Ramos (cell line): ENCODE measurements at regions not wholly inside any gene's neighbourhood (a gene's known extent, or its start where the extent isn't known, plus 50 kb on each side); places are given as distances from the start of the nearest gene placed in this dataset.

ENCODE experiments used
- in situ Hi-C: fragments of 300-500 bp; cut with MboI; formaldehyde crosslinking; loops from one replicate; pipeline ENCODE4 v1.14.3; 2022; ENCODE audit warnings: low sequenced_read_pairs; ENCODE audit not compliant: unreplicated experiment

- in situ Hi-C loops: no loop called here
These were observed 84.7 kb upstream of the ADGRF1 start for GRCh38 chr6:47126647-47127391.

DNA sequence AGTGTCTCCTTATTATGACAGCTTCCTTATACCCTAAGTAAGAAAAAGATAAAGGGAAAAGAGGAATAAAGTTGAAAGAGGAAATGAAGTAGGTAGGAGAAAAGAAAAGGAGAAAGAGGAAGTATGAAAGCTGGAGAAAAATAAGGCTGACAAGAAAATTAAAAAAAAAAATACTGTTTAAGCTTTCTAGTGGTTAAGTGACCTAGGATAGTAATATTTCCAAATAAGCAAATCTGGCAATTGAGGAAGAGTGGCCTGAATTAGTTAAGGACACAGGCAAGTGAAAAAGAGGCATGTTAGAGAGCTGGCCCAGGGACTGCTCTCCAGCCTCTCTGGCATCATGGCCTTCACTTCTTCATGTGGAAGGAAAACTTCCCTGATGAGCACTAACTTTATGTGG, 76.5 kb upstream of the ADGRF1 start:
- in situ Hi-C loops: no loop called here

GRCh38 chr6:47117314-47117713, 75.2 kb upstream of the ADGRF1 start:
- in situ Hi-C loops: no loop called here

DNA sequence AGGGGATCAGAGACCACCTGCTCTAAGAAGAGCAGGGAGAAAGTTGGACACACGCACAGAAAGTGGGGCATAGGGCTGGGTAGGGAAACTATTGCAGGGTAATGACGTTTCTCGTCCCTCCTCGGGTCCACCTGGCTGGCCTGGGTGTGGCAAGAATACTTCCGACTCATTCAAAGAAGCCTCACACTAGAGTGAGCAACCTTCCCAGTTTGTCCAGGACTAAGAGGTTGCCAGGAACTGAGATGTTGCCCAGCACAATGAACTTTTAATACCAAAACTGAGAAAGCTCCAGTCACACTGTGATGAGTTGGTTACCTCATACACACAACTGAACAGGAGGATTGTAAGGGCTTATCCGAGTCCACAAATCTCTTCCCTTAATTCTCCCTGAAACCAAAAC, 74.5 kb upstream of the ADGRF1 start:
- in situ Hi-C loops: no loop called here

DNA sequence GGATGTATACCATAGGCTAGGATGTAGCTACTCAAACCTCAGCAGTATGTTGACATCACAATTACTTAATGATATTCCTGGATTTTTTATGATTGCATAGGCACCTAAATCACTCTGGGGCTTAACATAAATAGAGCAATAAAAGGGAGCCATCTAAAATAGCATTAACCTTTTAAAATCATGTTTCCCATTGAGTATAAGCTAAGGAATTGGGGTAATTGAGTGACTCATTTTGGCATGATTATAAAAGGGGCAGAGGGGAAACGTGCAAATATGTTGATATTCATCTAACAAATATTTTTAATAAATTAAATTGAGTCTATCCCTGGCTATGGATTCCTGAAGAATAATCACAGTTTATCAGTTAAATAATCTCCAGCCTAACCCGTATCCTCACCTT, 74.0 kb upstream of the ADGRF1 start:
- in situ Hi-C loops: no loop called here

DNA sequence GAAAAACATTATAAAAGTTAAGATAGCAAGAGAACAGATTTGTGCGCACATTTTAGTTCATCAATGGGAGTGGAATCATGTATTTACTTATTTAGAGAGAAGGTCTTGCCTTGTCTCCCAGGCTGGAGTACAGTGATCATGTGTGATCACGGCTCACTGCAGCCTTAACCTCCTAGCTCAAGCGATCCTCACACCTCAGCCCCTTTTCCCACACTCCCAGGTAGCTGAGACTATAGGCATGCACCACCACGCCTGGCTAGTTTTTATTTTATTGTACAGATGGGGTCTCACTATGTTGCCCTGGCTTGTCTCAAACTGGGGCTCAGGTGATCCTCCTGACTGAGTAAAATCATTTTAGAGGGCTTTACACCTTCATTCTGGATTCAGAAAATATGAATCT, 72.3 kb upstream of the ADGRF1 start:
- in situ Hi-C loops: no loop called here

DNA sequence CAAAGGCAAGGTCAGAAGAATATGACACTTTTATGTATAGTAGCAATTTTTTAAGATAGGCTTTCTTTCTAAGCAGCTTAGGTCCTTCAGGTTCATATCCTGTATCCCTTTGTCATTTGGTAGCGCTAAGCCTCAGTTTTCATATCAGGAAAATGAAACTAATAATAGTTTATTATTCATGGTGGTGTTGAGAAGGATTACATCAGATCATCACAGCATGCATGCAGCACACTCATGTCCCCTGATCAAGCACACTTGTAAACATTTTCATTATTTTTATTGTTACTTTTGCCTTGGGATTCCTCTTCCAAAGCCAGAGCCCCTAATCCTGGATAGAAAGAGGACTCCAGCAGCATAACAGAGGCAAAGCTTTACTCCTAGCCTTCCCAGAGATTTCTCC, 70.2 kb upstream of the ADGRF1 start:
- in situ Hi-C loops: no loop called here

DNA sequence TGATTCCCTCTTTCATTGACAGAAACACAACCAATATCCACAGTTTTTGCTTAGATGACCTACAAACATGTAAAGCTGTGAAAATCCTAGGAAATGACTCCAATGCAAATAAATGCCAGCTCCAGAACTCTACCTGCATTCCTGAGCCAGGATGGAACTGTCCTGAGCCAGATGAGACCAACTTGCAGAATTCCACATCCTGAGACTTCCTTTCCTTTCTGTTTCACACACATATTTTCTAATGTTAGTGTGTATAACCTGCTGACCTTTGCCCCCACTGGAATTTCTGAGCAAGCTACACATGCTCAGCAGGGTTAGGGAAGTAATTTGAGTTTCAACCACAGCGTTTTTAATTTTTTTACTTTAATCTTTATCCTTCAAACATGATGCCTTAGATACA, 69.6 kb upstream of the ADGRF1 start:
- in situ Hi-C loops: no loop called here

- in situ Hi-C loops: no loop called here
These were observed 67.1 kb upstream of the ADGRF1 start for GRCh38 chr6:47109281-47109680.

DNA sequence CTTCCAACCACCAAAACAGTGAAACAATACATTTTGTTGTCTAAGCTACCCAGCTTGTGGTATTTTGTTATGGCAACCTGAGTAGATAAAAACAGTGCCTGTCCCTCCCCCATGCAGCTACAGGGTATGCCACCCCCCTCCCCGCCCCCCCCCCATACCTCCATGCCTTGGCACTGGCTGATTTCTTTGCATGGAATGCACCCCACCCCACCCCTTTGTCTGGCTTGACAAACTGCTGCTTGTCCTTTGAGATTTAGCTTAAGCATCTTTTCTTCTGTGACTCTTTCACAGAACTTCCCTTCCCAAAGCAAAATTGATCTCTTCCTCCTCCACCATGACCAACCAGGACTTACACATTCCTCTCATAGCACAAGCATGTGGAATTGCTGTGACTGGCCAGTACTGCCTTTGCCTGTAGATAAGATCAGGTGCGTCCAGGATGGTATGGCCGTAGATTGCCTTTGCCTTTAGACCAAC, 64.6 kb upstream of the ADGRF1 start:
- in situ Hi-C loops: no loop called here

GRCh38 chr6:47106216-47106615, 64.1 kb upstream of the ADGRF1 start:
- in situ Hi-C loops: no loop called here

- in situ Hi-C loops: no loop called here
These were observed 63.5 kb upstream of the ADGRF1 start for GRCh38 chr6:47105469-47106178.

GRCh38 chr6:47103931-47104330, 61.8 kb upstream of the ADGRF1 start:
- in situ Hi-C loops: no loop called here

- in situ Hi-C loops: no loop called here
These were observed 60.2 kb upstream of the ADGRF1 start for GRCh38 chr6:47102331-47102730.

- in situ Hi-C loops: loop anchor here (5.0 kb wide), 1 partner anchor 209 kb away; the partner anchor contains the start of gene TNFRSF21
These were observed 56.5 kb upstream of the ADGRF1 start for GRCh38 chr6:47098570-47098993.

GRCh38 chr6:47097092-47097945, 55.2 kb upstream of the ADGRF1 start:
- in situ Hi-C loops: loop anchor here (5.0 kb wide), 1 partner anchor 210 kb away; the partner anchor contains the start of gene TNFRSF21

DNA sequence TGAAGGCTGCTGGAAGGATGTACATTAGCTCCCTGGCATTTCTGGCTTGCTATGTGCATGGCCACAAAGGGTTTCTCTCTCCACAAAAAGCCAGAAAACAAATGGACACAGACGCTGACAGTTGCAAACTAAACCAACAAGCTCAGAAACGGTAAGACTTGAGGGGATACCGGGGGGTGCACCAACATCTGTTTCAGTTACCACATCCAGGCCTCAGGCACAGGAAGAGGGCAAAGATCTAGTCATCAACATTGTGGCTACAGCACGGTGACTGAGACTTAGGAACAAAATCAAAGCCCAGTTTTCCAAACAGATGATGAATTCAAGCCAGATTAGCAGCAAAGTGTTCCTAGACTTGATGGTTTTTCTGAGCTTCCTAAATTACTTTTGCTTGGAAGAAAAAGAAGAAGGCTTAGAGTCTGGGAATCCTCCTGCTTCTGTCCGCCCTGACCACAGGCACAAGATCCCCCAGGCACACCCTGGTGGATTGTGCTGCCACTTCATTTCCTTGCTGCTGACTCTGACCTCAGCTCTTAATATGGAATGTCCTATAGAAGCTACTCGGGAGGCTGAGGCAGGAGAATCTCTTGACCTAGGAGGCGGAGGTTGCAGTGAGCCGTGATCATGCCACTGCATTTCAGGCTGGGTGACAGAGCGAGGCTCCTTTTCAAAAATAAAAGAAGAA, 54.2 kb upstream of the ADGRF1 start:
- in situ Hi-C loops: loop anchor here (5.0 kb wide), 1 partner anchor 211 kb away; the partner anchor contains the start of gene TNFRSF21

DNA sequence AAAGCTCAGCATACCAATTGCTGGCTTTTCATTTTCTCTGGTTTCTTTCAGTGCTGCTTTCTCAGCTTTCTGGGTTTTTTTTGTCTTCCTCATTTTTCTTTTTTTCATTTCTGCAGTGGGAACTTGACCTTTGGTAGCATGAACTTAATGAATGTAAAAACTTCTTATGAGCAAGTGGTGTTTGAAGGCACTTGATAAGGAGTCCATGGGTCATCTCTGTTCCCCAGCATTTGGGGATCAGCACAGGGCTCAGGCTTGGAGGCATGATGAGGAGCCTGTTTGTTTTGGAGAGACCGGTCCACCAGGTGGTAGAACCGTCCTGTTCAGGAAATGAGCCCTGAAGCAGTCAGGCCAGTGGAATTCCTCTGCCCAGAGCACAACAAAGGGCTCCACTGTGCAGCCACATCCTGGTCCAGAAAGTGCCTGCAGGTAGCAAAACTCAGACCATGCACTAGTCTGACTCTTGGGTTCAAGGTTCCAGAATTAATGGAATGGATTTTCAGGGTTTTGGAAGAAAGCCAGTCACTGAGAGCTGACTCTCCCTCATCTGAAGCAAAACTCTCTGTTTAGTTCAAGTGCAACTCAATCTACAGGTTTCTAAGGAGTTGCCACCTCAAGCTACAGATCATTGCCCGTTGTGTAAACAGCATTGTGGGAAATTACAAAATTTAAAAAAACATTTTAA, 52.3 kb upstream of the ADGRF1 start:
- in situ Hi-C loops: no loop called here

DNA sequence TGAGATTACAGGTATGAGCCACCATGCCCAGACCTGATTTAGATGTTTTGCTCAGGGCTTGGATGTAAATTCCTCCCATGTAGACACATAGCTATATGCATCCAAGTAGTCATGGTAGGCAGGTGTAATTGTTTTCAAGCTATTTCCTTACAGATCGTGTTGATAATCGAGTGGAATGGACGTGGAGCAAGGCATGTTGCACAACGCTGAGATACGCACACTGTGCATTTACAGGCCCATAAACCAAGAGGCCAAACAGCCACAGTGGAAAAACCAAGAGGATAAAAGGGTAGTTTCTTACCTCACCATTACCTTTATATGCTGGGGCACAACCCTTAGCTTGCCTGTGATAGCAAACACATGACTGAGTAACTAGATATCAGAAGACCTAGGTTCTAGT, 51.0 kb upstream of the ADGRF1 start:
- in situ Hi-C loops: no loop called here
